Neural progenitor cell (in vitro differentiated cells): ENCODE measurements at regions not wholly inside any gene's neighbourhood (a gene's known extent, or its start where the extent isn't known, plus 50 kb on each side); places are given as distances from the start of the nearest gene placed in this dataset.

Experiments
- DNase-seq: peaks from one replicate; pipeline ENCODE4 v3.0.0-alpha.2; 2016; ENCODE audit warnings: low spot score
- H2AFZ ChIP-seq: fragments of 200-600 bp; sonication (generic); replicated peaks from 2 replicates; pipeline ENCODE4 v1.6.1; 2016; ENCODE audit warnings: antibody characterized with exemption
- H3F3A ChIP-seq: fragments of 200-600 bp; sonication (generic); 2 replicates; pipeline ENCODE4 v1.6.1; 2016; ENCODE audit warnings: antibody characterized with exemption, low read depth
- H3K27ac ChIP-seq: fragments of 200-600 bp; sonication (generic); 2 replicates; pipeline ENCODE4 v1.5.1; 2016; ENCODE audit warnings: mild to moderate bottlenecking
- H3K27me3 ChIP-seq: fragments of 200-600 bp; sonication (generic); 2 replicates; pipeline ENCODE4 v1.6.1; 2016; ENCODE audit warnings: mild to moderate bottlenecking, moderate library complexity
- H3K36me3 ChIP-seq: fragments of 200-600 bp; sonication (generic); 2 replicates; pipeline ENCODE4 v1.5.1; 2016
- H3K4me1 ChIP-seq: fragments of 200-600 bp; sonication (generic); 2 replicates; pipeline ENCODE4 v1.6.1; 2016; ENCODE audit warnings: mixed run types
- H3K4me2 ChIP-seq: fragments of 200-600 bp; sonication (generic); 2 replicates; pipeline ENCODE4 v1.6.1; 2016
- H3K4me3 ChIP-seq: fragments of 200-600 bp; sonication (generic); 2 replicates; pipeline ENCODE4 v1.5.1; 2016
- H3K79me2 ChIP-seq: fragments of 200-600 bp; sonication (generic); 2 replicates; pipeline ENCODE4 v1.6.1; 2016; ENCODE audit warnings: low read depth
- H3K9ac ChIP-seq: fragments of 200-600 bp; sonication (generic); 2 replicates; pipeline ENCODE4 v1.6.1; 2016
- H3K9me3 ChIP-seq: fragments of 200-600 bp; sonication (generic); 2 replicates; pipeline ENCODE4 v1.5.1; 2016; ENCODE audit warnings: low read depth
- H4K20me1 ChIP-seq: fragments of 200-600 bp; sonication (generic); 2 replicates; pipeline ENCODE4 v1.6.1; 2016; ENCODE audit warnings: low read depth
- H3K27ac Mint-ChIP-seq: 3 replicates; pipeline ENCODE4 v1.8.0; 2021; ENCODE audit warnings: mixed read lengths
- H3K27me3 Mint-ChIP-seq: 2 replicates; pipeline ENCODE4 v1.8.0; 2022; ENCODE audit warnings: low read depth, mild to moderate bottlenecking, inconsistent platforms, moderate library complexity, mixed read lengths; ENCODE audit not compliant: insufficient read depth
- H3K36me3 Mint-ChIP-seq: 3 replicates; pipeline ENCODE4 v1.8.0; 2021; ENCODE audit warnings: mixed read lengths
- H3K4me1 Mint-ChIP-seq: 3 replicates; pipeline ENCODE4 v1.8.0; 2021; ENCODE audit warnings: mixed read lengths
- H3K4me3 Mint-ChIP-seq: 3 replicates; pipeline ENCODE4 v1.8.0; 2021; ENCODE audit warnings: mild to moderate bottlenecking, moderate library complexity, mixed read lengths
- H3K9me3 Mint-ChIP-seq: 3 replicates; pipeline ENCODE4 v1.8.0; 2020; ENCODE audit warnings: mixed read lengths
- CTCF ChIP-seq: fragments of 200-600 bp; sonication (generic); IDR thresholded peaks from 2 replicates; pipeline ENCODE4 v1.5.1; 2017; ENCODE audit warnings: antibody characterized with exemption, mild to moderate bottlenecking
- EZH2 ChIP-seq: fragments of 200-600 bp; sonication (generic); IDR thresholded peaks from 2 replicates; pipeline ENCODE4 v1.6.1; 2017; ENCODE audit warnings: antibody characterized with exemption, mild to moderate bottlenecking, moderate library complexity
- EZH2phosphoT487 ChIP-seq: fragments of 200-600 bp; sonication (generic); IDR thresholded peaks from 2 replicates; pipeline ENCODE4 v1.6.1; 2017; ENCODE audit warnings: antibody characterized with exemption

- H3K27ac ChIP-seq: no peak overlapping the region
- Mint-ChIP-seq H3K4me1 (no peaks in the 10 kb centered on the region), H3K36me3 (no peaks in the 10 kb centered on the region), H3K27me3 (peaks cover 4% of the 10 kb centered on the region), H3K9me3 (peaks cover 12% of the 10 kb centered on the region), H3K27ac (no peak overlapping the region), H3K4me3 (no peak overlapping the region)
- no peaks in the 10 kb centered on the region for H3K79me2 ChIP-seq
- H3F3A ChIP-seq: no peaks in the 10 kb centered on the region
- no peak overlapping the region for H3K9ac ChIP-seq
- H3K4me1 ChIP-seq: no peaks in the 10 kb centered on the region
- TF ChIP-seq CTCF (no peak), EZH2phosphoT487 (no peak), EZH2 (no peak)
- H2AFZ ChIP-seq: no peak overlapping the region
- peaks cover 4% of the 10 kb centered on the region for H3K36me3 ChIP-seq
- no peaks in the 10 kb centered on the region for H4K20me1 ChIP-seq
- no peak overlapping the region for H3K4me3 ChIP-seq
- no peaks in the 10 kb centered on the region for H3K9me3 ChIP-seq
- DNase-seq: no peak
- H3K27me3 ChIP-seq: no peaks in the 10 kb centered on the region
- H3K4me2 ChIP-seq: no peak overlapping the region
Observed at GRCh38 chr20:43285170-43285569, 95.5 kb upstream of the PTPRT start.

GRCh38 chr20:43284486-43284885, 94.8 kb upstream of the PTPRT start:
- H3K9me3 ChIP-seq: no peaks in the 10 kb centered on the region
- no peaks in the 10 kb centered on the region for H3K4me1 ChIP-seq
- no peaks in the 10 kb centered on the region for H3K79me2 ChIP-seq
- DNase-seq: no peak
- no peaks in the 10 kb centered on the region for H3K27me3 ChIP-seq
- no peak overlapping the region for H3K27ac ChIP-seq
- Mint-ChIP-seq H3K27ac (no peak overlapping the region), H3K27me3 (peaks cover 4% of the 10 kb centered on the region), H3K4me3 (no peak overlapping the region), H3K4me1 (no peaks in the 10 kb centered on the region), H3K9me3 (peaks cover 12% of the 10 kb centered on the region), H3K36me3 (no peaks in the 10 kb centered on the region)
- no peaks in the 10 kb centered on the region for H3F3A ChIP-seq
- H3K4me2 ChIP-seq: no peak overlapping the region
- no peak overlapping the region for H3K4me3 ChIP-seq
- no peak for TF ChIP-seq CTCF
- TF ChIP-seq EZH2: no peak
- no peak for TF ChIP-seq EZH2phosphoT487
- H2AFZ ChIP-seq: no peak overlapping the region
- peaks cover 4% of the 10 kb centered on the region for H3K36me3 ChIP-seq
- H3K9ac ChIP-seq: no peak overlapping the region
- H4K20me1 ChIP-seq: no peaks in the 10 kb centered on the region

- peaks cover 9% of the 10 kb centered on the region for H3K9me3 Mint-ChIP-seq
- Histone ChIP-seq H3F3A (no peaks in the 10 kb centered on the region), H3K36me3 (peaks cover 4% of the 10 kb centered on the region), H3K4me3 (no peak overlapping the region), H3K9ac (no peak overlapping the region), H2AFZ (no peak overlapping the region), H4K20me1 (no peaks in the 10 kb centered on the region), H3K4me2 (no peak overlapping the region), H3K27ac (no peak overlapping the region), H3K9me3 (no peaks in the 10 kb centered on the region), H3K27me3 (no peaks in the 10 kb centered on the region), H3K79me2 (no peaks in the 10 kb centered on the region), H3K4me1 (no peaks in the 10 kb centered on the region)
- H3K4me1 Mint-ChIP-seq: no peaks in the 10 kb centered on the region
- no peak overlapping the region for H3K27ac Mint-ChIP-seq
- no peak for DNase-seq
- peaks cover 6% of the 10 kb centered on the region for H3K27me3 Mint-ChIP-seq
- H3K36me3 Mint-ChIP-seq: no peaks in the 10 kb centered on the region
- TF ChIP-seq EZH2phosphoT487 (no peak), CTCF (no peak), EZH2 (no peak)
- no peak overlapping the region for H3K4me3 Mint-ChIP-seq
Observed at GRCh38 chr20:43283126-43283525, 93.4 kb upstream of the PTPRT start.
